ENCODE measurements at regions not wholly inside any gene's neighbourhood (a gene's known extent, or its start where the extent isn't known, plus 50 kb on each side); places are given as distances from the start of the nearest gene placed in this dataset.
"Not testable (repeated sequence)": the region's sequence is repeated elsewhere in the genome, so short reads cannot be mapped to it uniquely, and the experiment has no call there.

- POLR2A ChIA-PET, result interaction anchor here (0.8 kb wide), 1 partner anchor 386 kb away, joined by 4 read pairs; no protein-coding TSS in a partner anchor
- Histone ChIP-seq H4K20me1 (ENCODE audit: insufficient read depth, low read length) (no peaks in the 10 kb centered on the region), H3K27ac (ENCODE audit: low read depth, low read length, poor library complexity, severe bottlenecking) (no peak overlapping the region), H3K4me2 (ENCODE audit: low read length) (no peak overlapping the region), H3K9me3 (ENCODE audit: low read length) (no peaks in the 10 kb centered on the region), H3K4me1 (ENCODE audit: insufficient read depth, low read length, poor library complexity, severe bottlenecking) (no peaks in the 10 kb centered on the region), H3K4me3 (ENCODE audit: low read depth, low read length, poor library complexity, severe bottlenecking) (no peak overlapping the region), H3K79me2 (ENCODE audit: insufficient read depth, low read depth, low read length) (no peaks in the 10 kb centered on the region), H3K9me2 (ENCODE audit: insufficient read depth, low read length) (no peaks in the 10 kb centered on the region), H2AFZ (ENCODE audit: low read length) (no peak overlapping the region), H3K36me3 (ENCODE audit: insufficient read depth, low read length) (no peaks in the 10 kb centered on the region)
- no peak for DNase-seq (ENCODE audit: low spot score)
- CTCF ChIA-PET (ENCODE audit: unreplicated experiment), result no interaction called here
- TF ChIP-seq EZH2phosphoT487 (IDR thresholded peaks at IDR 0.05; ENCODE audit: borderline replicate concordance, low read depth, low read length) (no peak), CTCF (conservative IDR thresholded peaks at IDR 0.05; ENCODE audit: low read length) (no peak)
- intact Hi-C loops (cut with micrococcal nuclease; ENCODE audit: unreplicated experiment), result no loop called here
- BruUV-seq (replicated peaks), result no TSS peak
These were observed 150.4 kb downstream of the CENPC start for GRCh38 chr4:67394879-67395278.

DNA sequence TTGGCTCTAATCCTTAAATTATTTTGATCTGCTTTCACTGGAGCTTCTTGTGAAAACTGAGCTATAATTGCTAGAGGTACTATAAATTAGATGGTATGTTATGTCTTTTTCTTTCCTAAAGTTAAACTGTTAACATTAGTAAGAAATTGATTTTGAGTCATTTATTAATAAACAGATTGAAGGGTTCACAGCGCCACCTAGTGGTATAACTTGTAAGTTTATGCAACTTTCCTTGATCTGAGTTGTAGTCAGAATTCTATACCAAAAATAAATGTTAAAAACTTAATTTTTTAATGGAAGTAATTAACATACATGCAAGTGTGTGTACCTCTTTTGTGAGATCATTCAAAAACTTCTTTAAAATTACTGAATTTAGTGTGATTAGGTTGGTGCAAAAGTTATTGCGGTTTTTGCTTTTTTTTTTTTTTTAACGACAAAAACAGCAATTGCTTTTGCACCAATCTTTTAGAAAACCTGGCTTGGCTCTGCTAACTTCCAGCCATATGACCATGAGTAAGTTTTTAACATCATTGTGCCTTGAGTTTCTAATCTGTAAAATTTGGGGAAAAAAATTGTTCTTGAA, 151.5 kb downstream of the CENPC start:
- Histone ChIP-seq H2AFZ (ENCODE audit: low read length) (no peak overlapping the region), H3K36me3 (ENCODE audit: insufficient read depth, low read length) (no peaks in the 10 kb centered on the region), H3K27ac (ENCODE audit: low read depth, low read length, poor library complexity, severe bottlenecking) (no peak overlapping the region), H3K9me2 (ENCODE audit: insufficient read depth, low read length) (no peaks in the 10 kb centered on the region), H3K4me2 (ENCODE audit: low read length) (no peak overlapping the region), H4K20me1 (ENCODE audit: insufficient read depth, low read length) (no peaks in the 10 kb centered on the region), H3K4me1 (ENCODE audit: insufficient read depth, low read length, poor library complexity, severe bottlenecking) (no peaks in the 10 kb centered on the region), H3K4me3 (ENCODE audit: low read depth, low read length, poor library complexity, severe bottlenecking) (no peak overlapping the region), H3K79me2 (ENCODE audit: insufficient read depth, low read depth, low read length) (no peaks in the 10 kb centered on the region), H3K9me3 (ENCODE audit: low read length) (no peaks in the 10 kb centered on the region)
- intact Hi-C loops (cut with micrococcal nuclease; ENCODE audit: unreplicated experiment), result no loop called here
- TF ChIP-seq EZH2phosphoT487 (IDR thresholded peaks at IDR 0.05; ENCODE audit: borderline replicate concordance, low read depth, low read length) (no peak), CTCF (conservative IDR thresholded peaks at IDR 0.05; ENCODE audit: low read length) (peak; percentile 95)
- ChIA-PET POLR2A (interaction anchor here (0.7 to 1.4 kb wide), 3 partner anchors 15 to 677 kb away, joined by 3 to 5 read pairs (median 4); no protein-coding TSS in a partner anchor), CTCF (ENCODE audit: unreplicated experiment) (interaction anchor here (1.0 kb wide), 1 partner anchor 18 kb away, joined by 3 read pairs; no protein-coding TSS in a partner anchor)
- peak; percentile 59 for DNase-seq (ENCODE audit: low spot score)
- BruUV-seq (replicated peaks), result no TSS peak

GRCh38 chr4:67393007-67393406, 152.3 kb downstream of the CENPC start:
- CTCF ChIA-PET (ENCODE audit: unreplicated experiment), result interaction anchor here (1.0 kb wide), 1 partner anchor 19 kb away, joined by 3 read pairs; no protein-coding TSS in a partner anchor

GRCh38 chr4:67381406-67381804, 163.9 kb downstream of the CENPC start:
- H3K9me3 ChIP-seq (ENCODE audit: low read length); BruUV-seq (replicated peaks); H2AFZ ChIP-seq (ENCODE audit: low read length); intact Hi-C loops (cut with micrococcal nuclease; ENCODE audit: unreplicated experiment); H3K4me3 ChIP-seq (ENCODE audit: low read depth, low read length, poor library complexity, severe bottlenecking); H3K9me2 ChIP-seq (ENCODE audit: insufficient read depth, low read length); H3K4me2 ChIP-seq (ENCODE audit: low read length); H3K4me1 ChIP-seq (ENCODE audit: insufficient read depth, low read length, poor library complexity, severe bottlenecking); CTCF ChIA-PET (ENCODE audit: unreplicated experiment); H4K20me1 ChIP-seq (ENCODE audit: insufficient read depth, low read length); H3K27ac ChIP-seq (ENCODE audit: low read depth, low read length, poor library complexity, severe bottlenecking); H3K79me2 ChIP-seq (ENCODE audit: insufficient read depth, low read depth, low read length); H3K36me3 ChIP-seq (ENCODE audit: insufficient read depth, low read length); POLR2A ChIA-PET; DNase-seq (ENCODE audit: low spot score): not testable (repeated sequence)

More at GRCh38 chr4:67393007-67393406, 152.3 kb downstream of the CENPC start:
- Histone ChIP-seq H3K4me3 (ENCODE audit: low read depth, low read length, poor library complexity, severe bottlenecking) (no peak overlapping the region), H3K4me2 (ENCODE audit: low read length) (no peak overlapping the region), H4K20me1 (ENCODE audit: insufficient read depth, low read length) (no peaks in the 10 kb centered on the region), H2AFZ (ENCODE audit: low read length) (no peak overlapping the region), H3K4me1 (ENCODE audit: insufficient read depth, low read length, poor library complexity, severe bottlenecking) (no peaks in the 10 kb centered on the region), H3K9me2 (ENCODE audit: insufficient read depth, low read length) (no peaks in the 10 kb centered on the region), H3K36me3 (ENCODE audit: insufficient read depth, low read length) (no peaks in the 10 kb centered on the region), H3K9me3 (ENCODE audit: low read length) (no peaks in the 10 kb centered on the region), H3K27ac (ENCODE audit: low read depth, low read length, poor library complexity, severe bottlenecking) (no peak overlapping the region), H3K79me2 (ENCODE audit: insufficient read depth, low read depth, low read length) (no peaks in the 10 kb centered on the region)
- TF ChIP-seq EZH2phosphoT487 (IDR thresholded peaks at IDR 0.05; ENCODE audit: borderline replicate concordance, low read depth, low read length), result no peak
- TF ChIP-seq CTCF (conservative IDR thresholded peaks at IDR 0.05; ENCODE audit: low read length), result no peak
- POLR2A ChIA-PET, result interaction anchor here (0.7 to 1.4 kb wide), 3 partner anchors 14 to 103 kb away, joined by 3 to 5 read pairs (median 4); no protein-coding TSS in a partner anchor
- BruUV-seq (replicated peaks), result no TSS peak
- no peak for DNase-seq (ENCODE audit: low spot score)
- intact Hi-C loops (cut with micrococcal nuclease; ENCODE audit: unreplicated experiment), result no loop called here

Data from OCI-LY7 (cell line).